Choroid plexus epithelial cell (primary cell): ENCODE measurements at regions not wholly inside any gene's neighbourhood (a gene's known extent, or its start where the extent isn't known, plus 50 kb on each side); places are given as distances from the start of the nearest gene placed in this dataset.

Experiments used
- DNase-seq: peaks from one replicate; pipeline ENCODE4 v3.0.0-alpha.2; 2010; ENCODE audit warnings: low read depth
- H3K4me3 ChIP-seq: 2 replicates; pipeline ENCODE4 v1.5.1; 2011; ENCODE audit warnings: low read depth, mild to moderate bottlenecking, control low read depth, low read length, moderate library complexity
- TF ChIP-seq, protein P1 (sequence below): conservative IDR thresholded peaks from 2 replicates; pipeline ENCODE4 v1.5.1; 2011; ENCODE audit warnings: low read depth, mild to moderate bottlenecking, control low read depth, inconsistent platforms, low read length, moderate library complexity

DNA sequence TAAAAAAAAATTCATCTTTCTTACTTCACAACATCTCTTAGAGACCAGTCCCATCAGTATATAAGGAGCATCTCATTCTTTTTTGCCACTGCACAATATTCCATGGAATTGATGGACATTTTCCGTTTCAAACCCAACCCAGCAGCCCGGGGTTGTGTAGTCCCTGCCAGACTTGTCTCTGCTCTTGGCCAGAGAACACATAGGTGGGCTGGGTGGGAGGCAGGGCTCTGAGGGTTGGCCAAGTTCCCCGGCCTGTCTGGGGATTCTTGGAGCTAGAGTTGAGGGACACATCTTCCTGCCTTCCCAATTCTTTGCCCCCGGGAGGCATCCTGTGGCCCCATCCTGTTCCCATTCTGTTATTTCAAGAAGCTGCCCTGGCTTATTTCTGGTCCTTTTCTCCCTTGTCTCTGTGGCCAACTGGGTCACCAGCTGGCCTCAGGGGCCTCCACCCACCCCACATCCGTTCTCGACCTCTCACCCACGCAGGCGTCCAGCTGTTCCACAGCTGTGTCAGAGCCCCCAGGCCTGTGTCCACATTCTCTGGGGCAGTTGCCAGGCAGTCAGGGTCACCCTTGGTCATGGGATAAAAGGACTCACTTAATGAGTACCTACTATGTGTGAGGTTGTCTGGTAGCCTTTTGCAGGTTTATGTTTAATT is 52.0 kb upstream of the CCDC63 start:
- peak; percentile 38 for DNase-seq
- TF ChIP-seq, protein P1, sequence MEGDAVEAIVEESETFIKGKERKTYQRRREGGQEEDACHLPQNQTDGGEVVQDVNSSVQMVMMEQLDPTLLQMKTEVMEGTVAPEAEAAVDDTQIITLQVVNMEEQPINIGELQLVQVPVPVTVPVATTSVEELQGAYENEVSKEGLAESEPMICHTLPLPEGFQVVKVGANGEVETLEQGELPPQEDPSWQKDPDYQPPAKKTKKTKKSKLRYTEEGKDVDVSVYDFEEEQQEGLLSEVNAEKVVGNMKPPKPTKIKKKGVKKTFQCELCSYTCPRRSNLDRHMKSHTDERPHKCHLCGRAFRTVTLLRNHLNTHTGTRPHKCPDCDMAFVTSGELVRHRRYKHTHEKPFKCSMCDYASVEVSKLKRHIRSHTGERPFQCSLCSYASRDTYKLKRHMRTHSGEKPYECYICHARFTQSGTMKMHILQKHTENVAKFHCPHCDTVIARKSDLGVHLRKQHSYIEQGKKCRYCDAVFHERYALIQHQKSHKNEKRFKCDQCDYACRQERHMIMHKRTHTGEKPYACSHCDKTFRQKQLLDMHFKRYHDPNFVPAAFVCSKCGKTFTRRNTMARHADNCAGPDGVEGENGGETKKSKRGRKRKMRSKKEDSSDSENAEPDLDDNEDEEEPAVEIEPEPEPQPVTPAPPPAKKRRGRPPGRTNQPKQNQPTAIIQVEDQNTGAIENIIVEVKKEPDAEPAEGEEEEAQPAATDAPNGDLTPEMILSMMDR = no peak
- H3K4me3 ChIP-seq = no peak overlapping the region

DNA sequence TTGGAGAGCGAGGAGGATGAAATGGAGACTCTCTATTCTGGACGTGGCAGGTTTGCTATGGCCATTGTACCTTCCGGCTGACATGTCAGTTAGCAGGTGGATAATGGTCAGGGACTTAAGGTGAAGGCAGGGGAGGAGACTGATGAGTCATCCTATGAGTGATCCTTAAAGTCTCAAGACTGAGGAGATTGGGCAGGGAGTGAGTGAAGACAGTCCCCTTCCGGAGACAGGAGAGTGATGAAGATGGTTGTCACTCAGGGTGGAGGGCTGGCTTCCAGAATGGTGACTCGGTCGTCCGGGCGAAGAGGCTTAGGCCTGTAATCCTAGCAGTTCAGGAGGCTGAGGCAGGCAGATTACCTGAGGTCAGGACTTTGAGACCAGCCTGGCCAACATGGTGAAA is 49.8 kb upstream of the CCDC63 start:
- no peak overlapping the region for H3K4me3 ChIP-seq
- DNase-seq = no peak
- TF ChIP-seq, protein P1 = no peak
